HCT116 (cell line): ENCODE measurements at regions not wholly inside any gene's neighbourhood (a gene's known extent, or its start where the extent isn't known, plus 50 kb on each side); places are given as distances from the start of the nearest gene placed in this dataset.

ENCODE experiments used
- ATAC-seq: fragments of 200-7000 bp; cut with Tn5 transposase; 2 replicates; pipeline ENCODE4 v1.9.1; 2020; ENCODE audit warnings: mild to moderate bottlenecking, moderate library complexity
- BruUV-seq: library from RNA; stranded (reverse); fragments of 400-500 nt; replicated peaks from 2 replicates; lab custom pipeline; 2021; lab: Mats Ljungman, UMichigan
- CTCF ChIA-PET: fragments of 300-600 bp; sonication (Branson Sonifier 250); formaldehyde crosslinking; loops from one replicate; lab custom pipeline; 2021; ENCODE audit warnings: antibody characterized with exemption; lab: Charles Lee
- POLR2A ChIA-PET: fragments of 300-600, 350-600 bp; sonication (Branson Sonifier 250); formaldehyde crosslinking; loops from one replicate; lab custom pipeline; 2021; ENCODE audit warnings: antibody characterized with exemption; lab: Charles Lee
- RAD21 ChIA-PET, 2 experiments: fragments of 300-600 bp; sonication (Branson Sonifier 250); formaldehyde crosslinking; loops; one replicate each; lab custom pipeline; 2023; ENCODE audit warnings: low total read pairs in 2 of 2; ENCODE audit not compliant: uncharacterized antibody in 2 of 2, unreplicated experiment in 2 of 2, low non-redundant PET in 1 of 2; lab: Charles Lee
- DNase-seq: peaks from one replicate; pipeline ENCODE4 v3.0.0-alpha.2; 2010; ENCODE audit warnings: low read depth, low spot score
- H2AFZ ChIP-seq: fragments of 200-600 bp; shearing (Covaris generic), sonication (generic); 2 replicates; pipeline ENCODE4 v1.6.1; 2017; ENCODE audit warnings: low read depth, mixed run types, mixed read lengths, antibody characterized with exemption, low read length; ENCODE audit not compliant: poor library complexity, severe bottlenecking
- H3K27ac ChIP-seq: 2 replicates; pipeline ENCODE4 v1.5.1; 2012; ENCODE audit warnings: low read depth, low read length
- H3K27me3 ChIP-seq: fragments of 200-600 bp; sonication (generic); 2 replicates; pipeline ENCODE4 v1.6.1; 2016; ENCODE audit warnings: mixed run types, low read length, mixed read lengths; ENCODE audit not compliant: insufficient read depth
- H3K36me3 ChIP-seq, 2 experiments: fragments of 200-500 bp in 1 of 2; fragments of 200-600 bp in 1 of 2; sonication (Bioruptor generic) in 1 of 2; sonication (generic) in 1 of 2; 2 replicates each; pipeline versions ENCODE4 v1.5.1 to v1.6.1; 2014 to 2016; ENCODE audit warnings: low read length in 2 of 2, inconsistent platforms in 1 of 2, mixed read lengths in 1 of 2, mixed run types in 1 of 2; ENCODE audit not compliant: insufficient read depth in 2 of 2, control insufficient read depth in 1 of 2
- H3K4me1 ChIP-seq, 2 experiments: fragments of 200-600 bp in 1 of 2; sonication (generic) in 1 of 2; 2 replicates each; pipeline versions ENCODE4 v1.5.1 to v1.6.1; 2012 to 2017; ENCODE audit warnings: low read length in 2 of 2, inconsistent platforms in 1 of 2, mild to moderate bottlenecking in 1 of 2, mixed read lengths in 1 of 2, mixed run types in 1 of 2, moderate library complexity in 1 of 2; ENCODE audit not compliant: insufficient read depth in 2 of 2, control insufficient read depth in 1 of 2
- H3K4me2 ChIP-seq: fragments of 200-600 bp; sonication (generic); 2 replicates; pipeline ENCODE4 v1.6.1; 2017; ENCODE audit warnings: mixed run types, low read length, mixed read lengths
- H3K4me3 ChIP-seq, 2 experiments: fragments of 200-600 bp in 1 of 2; sonication (generic) in 1 of 2; replicated peaks in 1 of 2; 2 replicates each; pipeline ENCODE4 v1.5.1; 2011 to 2016; ENCODE audit warnings: low read length in 2 of 2, control low read depth in 1 of 2, low read depth in 1 of 2, mild to moderate bottlenecking in 1 of 2, mixed read lengths in 1 of 2, mixed run types in 1 of 2
- H3K79me2 ChIP-seq: fragments of 200-600 bp; sonication (generic); 2 replicates; pipeline ENCODE4 v1.6.1; 2017; ENCODE audit warnings: mild to moderate bottlenecking, mixed run types, low read length, moderate library complexity, mixed read lengths; ENCODE audit not compliant: insufficient read depth
- H3K9ac ChIP-seq: fragments of 200-600 bp; sonication (generic); 2 replicates; pipeline ENCODE4 v1.6.1; 2016; ENCODE audit warnings: low read length, mixed read lengths
- H3K9me2 ChIP-seq: fragments of 200-600 bp; sonication (generic), shearing (Covaris generic); 2 replicates; pipeline ENCODE4 v1.6.1; 2017; ENCODE audit warnings: mixed run types, mild to moderate bottlenecking, moderate library complexity; ENCODE audit not compliant: insufficient read depth
- H3K9me3 ChIP-seq, 2 experiments: fragments of 200-500 bp in 1 of 2; fragments of 200-600 bp in 1 of 2; sonication (Bioruptor generic) in 1 of 2; sonication (generic) in 1 of 2; 2 replicates each; pipeline ENCODE4 v1.6.1; 2014 to 2017; ENCODE audit warnings: low read length in 2 of 2, mixed read lengths in 2 of 2, inconsistent platforms in 1 of 2, low read depth in 1 of 2, mild to moderate bottlenecking in 1 of 2, mixed run types in 1 of 2, moderate library complexity in 1 of 2; ENCODE audit not compliant: control insufficient read depth in 1 of 2, insufficient read depth in 1 of 2
- H4K20me1 ChIP-seq: fragments of 200-600 bp; sonication (generic), shearing (Covaris generic); 2 replicates; pipeline ENCODE4 v1.6.1; 2017; ENCODE audit warnings: mixed run types, mild to moderate bottlenecking, moderate library complexity; ENCODE audit not compliant: insufficient read depth
- CBX3 ChIP-seq: IDR thresholded peaks from 2 replicates; pipeline ENCODE4 v1.6.1; 2012; ENCODE audit warnings: low read depth
- EZH2 ChIP-seq: fragments of 200-600 bp; sonication (generic); IDR thresholded peaks from 2 replicates; pipeline ENCODE4 v1.6.1; 2017; ENCODE audit warnings: antibody characterized with exemption, mixed run types
- EZH2phosphoT487 ChIP-seq: fragments of 200-600 bp; IDR thresholded peaks from 2 replicates; pipeline ENCODE4 v1.6.1; 2018; ENCODE audit warnings: antibody characterized with exemption, borderline replicate concordance
- FOSL1 ChIP-seq: IDR thresholded peaks from 2 replicates; pipeline ENCODE4 v1.6.1; 2012; ENCODE audit warnings: low read depth
- MAX ChIP-seq: IDR thresholded peaks from 2 replicates; pipeline ENCODE4 v1.6.1; 2012
- POLR2AphosphoS5 ChIP-seq: IDR thresholded peaks from 2 replicates; pipeline ENCODE4 v1.6.1; 2011; ENCODE audit warnings: mild to moderate bottlenecking, low read depth, low read length, moderate library complexity
- RAD21 ChIP-seq: IDR thresholded peaks from 2 replicates; pipeline ENCODE4 v1.6.1; 2012; ENCODE audit warnings: low read depth, mild to moderate bottlenecking
- SIN3A ChIP-seq: IDR thresholded peaks from 2 replicates; pipeline ENCODE4 v1.6.1; 2012; ENCODE audit warnings: low read depth
- TCF7L2 ChIP-seq: IDR thresholded peaks from 2 replicates; pipeline ENCODE4 v1.7.0; 2011; ENCODE audit warnings: borderline replicate concordance, inconsistent platforms; ENCODE audit not compliant: insufficient read depth, insufficient read length; ENCODE audit errors: extremely low read depth
- YY1 ChIP-seq: IDR thresholded peaks from 2 replicates; pipeline ENCODE4 v1.6.1; 2011; ENCODE audit warnings: low read length, low read depth, moderate library complexity, mild to moderate bottlenecking; ENCODE audit not compliant: insufficient replicate concordance; ENCODE audit errors: extremely low read depth
- intact Hi-C: fragments of 100-400 bp; cut with micrococcal nuclease; formaldehyde crosslinking; loops from 2 replicates; pipeline ENCODE4 v1.10.0; 2022
- TF ChIP-seq, protein P1 (sequence below): IDR thresholded peaks from 2 replicates; pipeline ENCODE4 v1.6.1; 2011; ENCODE audit warnings: mild to moderate bottlenecking, low read length, moderate library complexity; ENCODE audit not compliant: insufficient replicate concordance; ENCODE audit errors: extremely low read depth

DNA sequence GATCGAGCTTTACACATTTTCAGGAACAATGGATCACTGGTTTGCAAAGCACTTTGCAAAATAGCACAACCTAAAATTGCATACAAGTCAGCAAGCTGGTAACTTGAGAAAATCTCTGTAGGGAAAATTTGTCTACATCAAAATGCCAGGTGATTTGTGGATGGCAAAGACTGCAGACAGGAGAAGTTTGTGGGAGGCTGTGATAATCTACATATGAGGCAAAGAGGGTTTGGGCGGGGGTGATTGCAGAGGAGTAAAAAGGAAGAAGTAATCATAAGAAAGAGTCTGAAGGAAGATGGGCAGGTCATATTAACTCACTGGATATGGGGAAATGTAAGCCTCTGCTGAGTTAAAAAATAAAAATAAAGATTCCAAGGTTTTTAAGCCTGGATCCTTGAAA is 166.3 kb upstream of the STXBP5 start:
- H4K20me1 ChIP-seq = no peaks in the 10 kb centered on the region
- no peak for DNase-seq
- ChIA-PET CTCF (no interaction called here), RAD21 (no interaction called here)
- H3K9me2 ChIP-seq = no peaks in the 10 kb centered on the region
- H3K9ac ChIP-seq = no peak overlapping the region
- no peaks in the 10 kb centered on the region for H3K36me3 ChIP-seq
- intact Hi-C loops = no loop called here
- no peaks in the 10 kb centered on the region for H3K27me3 ChIP-seq
- H3K27ac ChIP-seq = no peak overlapping the region
- H3K9me3 ChIP-seq = no peaks in the 10 kb centered on the region
- H3K79me2 ChIP-seq = no peaks in the 10 kb centered on the region
- no peak for ATAC-seq
- no peak overlapping the region for H3K4me2 ChIP-seq
- H2AFZ ChIP-seq = no peak overlapping the region
- no peaks in the 10 kb centered on the region for H3K4me1 ChIP-seq
- no peak overlapping the region for H3K4me3 ChIP-seq
- no TSS peak for BruUV-seq
- TF ChIP-seq RAD21 (no peak), FOSL1 (no peak), TCF7L2 (no peak), YY1 (no peak), CBX3 (no peak)
- TF ChIP-seq, protein P1, sequence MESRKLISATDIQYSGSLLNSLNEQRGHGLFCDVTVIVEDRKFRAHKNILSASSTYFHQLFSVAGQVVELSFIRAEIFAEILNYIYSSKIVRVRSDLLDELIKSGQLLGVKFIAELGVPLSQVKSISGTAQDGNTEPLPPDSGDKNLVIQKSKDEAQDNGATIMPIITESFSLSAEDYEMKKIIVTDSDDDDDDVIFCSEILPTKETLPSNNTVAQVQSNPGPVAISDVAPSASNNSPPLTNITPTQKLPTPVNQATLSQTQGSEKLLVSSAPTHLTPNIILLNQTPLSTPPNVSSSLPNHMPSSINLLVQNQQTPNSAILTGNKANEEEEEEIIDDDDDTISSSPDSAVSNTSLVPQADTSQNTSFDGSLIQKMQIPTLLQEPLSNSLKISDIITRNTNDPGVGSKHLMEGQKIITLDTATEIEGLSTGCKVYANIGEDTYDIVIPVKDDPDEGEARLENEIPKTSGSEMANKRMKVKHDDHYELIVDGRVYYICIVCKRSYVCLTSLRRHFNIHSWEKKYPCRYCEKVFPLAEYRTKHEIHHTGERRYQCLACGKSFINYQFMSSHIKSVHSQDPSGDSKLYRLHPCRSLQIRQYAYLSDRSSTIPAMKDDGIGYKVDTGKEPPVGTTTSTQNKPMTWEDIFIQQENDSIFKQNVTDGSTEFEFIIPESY = no peak
- TF ChIP-seq, all 23 proteins: peak for 0
- POLR2A ChIA-PET = no interaction called here

- ATAC-seq = no peak
- Histone ChIP-seq H3K79me2 (no peaks in the 10 kb centered on the region), H3K27ac (no peak overlapping the region), H3K9ac (no peak overlapping the region), H3K4me3 (no peak overlapping the region), H3K4me1 (no peaks in the 10 kb centered on the region), H4K20me1 (no peaks in the 10 kb centered on the region), H3K36me3 (no peaks in the 10 kb centered on the region), H3K9me2 (no peaks in the 10 kb centered on the region), H2AFZ (no peak overlapping the region), H3K4me2 (no peak overlapping the region), H3K9me3 (peaks cover 0 to 4% of the 10 kb centered on the region in 2 experiments; a peak in 1 of 4 replicates), H3K27me3 (no peaks in the 10 kb centered on the region)
- no TSS peak for BruUV-seq
- ChIA-PET CTCF (no interaction called here), POLR2A (no interaction called here), RAD21 (no interaction called here)
- intact Hi-C loops = no loop called here
- no peak for TF ChIP-seq POLR2AphosphoS5
- no peak for TF ChIP-seq EZH2phosphoT487
- TF ChIP-seq MAX = no peak
- TF ChIP-seq, protein P1 = no peak
- no peak for TF ChIP-seq EZH2
- no peak for TF ChIP-seq YY1
- no peak for TF ChIP-seq SIN3A
- no peak for DNase-seq
Measured at GRCh38 chr6:147040121-147040910, 163.9 kb upstream of the STXBP5 start.
